ENCODE measurements at regions not wholly inside any gene's neighbourhood (a gene's known extent, or its start where the extent isn't known, plus 50 kb on each side); places are given as distances from the start of the nearest gene placed in this dataset.

DNA sequence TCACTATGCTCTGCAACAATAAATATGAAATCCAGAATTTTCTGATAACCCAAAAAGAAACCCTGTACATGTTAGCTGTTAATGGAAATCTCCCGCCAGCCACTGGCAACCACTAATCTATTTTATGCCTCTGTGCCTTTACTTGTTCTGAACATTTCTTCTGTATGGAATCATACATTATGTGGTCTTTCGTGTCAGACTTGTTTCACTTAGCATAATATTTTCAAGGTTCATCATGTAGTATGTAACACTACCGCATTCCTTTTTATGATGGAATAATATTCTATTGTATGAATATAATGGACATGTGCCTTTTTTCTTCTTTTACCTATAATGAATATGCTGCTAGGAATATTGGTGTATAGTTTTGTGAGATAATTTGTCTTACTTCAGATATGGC lies 1123.3 kb downstream of the EFNB2 start:
- DNase-seq = no peak

GRCh38 chr13:105410602-105411001 lies 1124.9 kb downstream of the EFNB2 start:
- DNase-seq = peak; percentile 27

GRCh38 chr13:105406551-105406950 lies 1128.9 kb downstream of the EFNB2 start:
- DNase-seq = no peak

- no peak for DNase-seq
Measured at GRCh38 chr13:105403086-105403485, 1132.4 kb downstream of the EFNB2 start.

DNA sequence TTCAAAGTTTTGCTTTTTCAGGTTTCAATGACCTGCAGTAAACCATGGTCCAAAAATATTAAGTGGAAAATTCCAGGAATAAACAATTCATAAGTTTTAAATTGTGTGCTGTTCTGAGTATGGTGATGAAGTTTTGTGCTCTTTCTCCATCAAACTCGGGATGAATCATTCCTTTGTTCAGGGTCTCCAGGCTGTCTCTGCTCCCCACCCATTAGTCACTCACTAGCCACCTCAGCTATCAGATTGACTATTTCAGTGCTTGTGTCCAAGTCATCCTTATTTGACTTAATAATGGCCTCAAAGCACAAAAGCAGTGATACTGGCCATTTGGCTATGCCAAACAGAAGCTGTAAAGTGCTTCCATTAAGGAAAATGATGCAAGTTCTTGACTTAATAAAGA lies 1140.4 kb downstream of the EFNB2 start:
- no peak for DNase-seq

- DNase-seq = no peak
Measured at GRCh38 chr13:105389373-105389772, 1146.1 kb downstream of the EFNB2 start.

DNA sequence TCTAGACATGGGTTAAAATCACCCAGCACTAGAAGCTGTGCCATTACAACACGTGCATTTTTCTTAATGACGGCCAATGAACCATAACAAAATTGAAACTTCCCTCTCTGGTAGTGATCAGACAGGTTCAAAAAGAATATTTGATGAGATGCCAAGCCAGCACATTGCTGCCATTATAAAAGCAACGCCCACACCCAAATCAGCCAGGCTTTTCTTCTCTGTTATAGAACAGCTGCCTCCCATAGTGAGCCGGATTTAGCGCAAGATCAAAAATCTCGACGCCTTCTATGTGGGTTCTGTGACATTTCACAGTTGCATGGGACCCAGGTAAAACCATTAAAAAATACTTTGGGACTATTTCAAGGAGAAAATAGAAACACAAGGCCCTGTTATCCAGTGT lies 1158.0 kb downstream of the EFNB2 start:
- no peak for DNase-seq

GRCh38 chr13:105370011-105370650 lies 1165.3 kb downstream of the EFNB2 start:
- no peak for DNase-seq

DNA sequence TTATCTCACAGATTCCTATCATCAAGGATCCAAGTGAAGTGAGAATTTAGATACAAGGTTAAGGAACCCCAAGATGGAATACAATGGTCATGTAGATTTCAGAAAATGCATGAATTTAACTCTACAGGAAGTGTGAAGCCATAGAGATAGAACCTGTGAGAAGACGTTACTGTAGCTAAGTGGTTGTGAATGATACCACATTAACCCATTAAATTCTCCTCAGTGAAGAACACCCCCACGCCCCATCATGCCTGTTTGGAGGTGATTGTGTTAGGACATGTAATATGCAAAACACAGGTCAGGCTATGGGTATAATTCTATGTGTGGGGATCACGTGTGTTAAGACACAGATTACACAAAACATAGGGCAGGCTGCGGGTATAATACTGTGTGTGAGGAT lies 1166.7 kb downstream of the EFNB2 start:
- no peak for DNase-seq

GRCh38 chr13:105365831-105366230 lies 1169.6 kb downstream of the EFNB2 start:
- DNase-seq = no peak

DNA sequence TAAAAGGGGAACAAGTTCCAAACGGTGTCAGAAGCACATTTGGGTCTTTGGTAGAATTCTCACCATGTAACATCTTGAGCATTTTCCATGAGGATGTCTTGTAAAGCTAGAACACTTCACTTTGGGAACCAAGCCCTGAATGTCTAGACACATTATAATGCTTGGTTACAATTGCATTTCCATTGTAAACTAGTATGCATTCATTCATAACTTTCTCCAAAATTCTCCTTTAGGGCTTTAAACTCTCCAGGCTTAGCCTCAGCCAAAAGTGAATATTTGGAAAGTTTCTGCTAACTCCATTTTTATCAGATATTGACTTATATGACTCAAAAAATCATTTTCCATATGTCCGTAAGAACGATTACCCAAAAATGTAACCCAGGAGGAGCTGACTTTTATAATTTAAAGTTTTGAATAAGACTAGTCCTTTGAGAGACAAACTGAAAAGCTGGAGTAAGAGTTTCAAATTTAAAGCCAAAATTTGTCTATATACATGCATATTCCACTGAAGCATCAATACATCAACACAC lies 1170.4 kb downstream of the EFNB2 start:
- DNase-seq = no peak

GRCh38 chr13:105364191-105364590 lies 1171.3 kb downstream of the EFNB2 start:
- DNase-seq = no peak

DNA sequence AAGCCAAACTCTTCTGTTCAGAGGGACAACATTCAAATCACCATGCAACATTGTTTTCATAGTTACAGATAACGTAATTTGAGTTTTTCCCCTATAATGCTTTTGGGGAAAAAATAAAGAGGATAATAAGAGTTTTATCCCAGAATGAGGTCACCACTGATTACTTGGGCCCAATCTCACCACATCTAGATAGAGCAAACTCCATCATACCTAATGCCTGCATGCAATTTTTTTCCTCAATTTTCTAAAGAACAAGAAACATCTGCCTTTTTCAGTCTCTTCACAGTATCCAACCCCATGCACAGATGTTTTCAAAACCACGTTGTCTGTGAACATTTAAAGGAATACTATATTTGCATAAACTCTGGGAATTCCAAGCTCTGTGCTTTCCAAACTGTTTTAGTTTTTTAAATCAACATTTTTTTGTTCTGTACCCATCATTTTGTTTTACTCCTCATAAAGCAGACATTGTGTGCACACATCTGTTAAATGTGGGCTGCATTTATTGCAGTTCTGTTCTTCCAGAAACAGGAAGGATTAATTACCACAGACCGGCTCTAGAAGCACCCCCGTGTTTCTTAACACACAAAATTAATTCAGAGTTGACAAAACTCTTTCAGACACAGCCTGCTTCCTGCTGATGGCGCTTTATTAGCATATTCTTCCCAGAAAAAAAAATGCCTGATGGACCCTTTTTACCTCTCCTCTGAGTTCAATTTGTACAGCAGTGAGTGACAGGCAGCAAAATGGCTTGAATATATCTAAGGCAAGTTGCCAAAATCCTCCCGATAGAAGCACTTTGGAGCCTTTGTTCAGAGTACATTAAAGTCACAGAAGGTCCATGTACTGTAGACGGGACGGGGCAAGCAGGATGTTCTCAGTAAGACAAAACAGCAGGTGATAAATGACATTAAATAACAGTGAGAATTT lies 1171.9 kb downstream of the EFNB2 start:
- no peak for DNase-seq

- DNase-seq = no peak
Measured at GRCh38 chr13:105353654-105354053, 1181.8 kb downstream of the EFNB2 start.

- DNase-seq = no peak
Measured at GRCh38 chr13:105349082-105349723, 1186.3 kb downstream of the EFNB2 start.

DNA sequence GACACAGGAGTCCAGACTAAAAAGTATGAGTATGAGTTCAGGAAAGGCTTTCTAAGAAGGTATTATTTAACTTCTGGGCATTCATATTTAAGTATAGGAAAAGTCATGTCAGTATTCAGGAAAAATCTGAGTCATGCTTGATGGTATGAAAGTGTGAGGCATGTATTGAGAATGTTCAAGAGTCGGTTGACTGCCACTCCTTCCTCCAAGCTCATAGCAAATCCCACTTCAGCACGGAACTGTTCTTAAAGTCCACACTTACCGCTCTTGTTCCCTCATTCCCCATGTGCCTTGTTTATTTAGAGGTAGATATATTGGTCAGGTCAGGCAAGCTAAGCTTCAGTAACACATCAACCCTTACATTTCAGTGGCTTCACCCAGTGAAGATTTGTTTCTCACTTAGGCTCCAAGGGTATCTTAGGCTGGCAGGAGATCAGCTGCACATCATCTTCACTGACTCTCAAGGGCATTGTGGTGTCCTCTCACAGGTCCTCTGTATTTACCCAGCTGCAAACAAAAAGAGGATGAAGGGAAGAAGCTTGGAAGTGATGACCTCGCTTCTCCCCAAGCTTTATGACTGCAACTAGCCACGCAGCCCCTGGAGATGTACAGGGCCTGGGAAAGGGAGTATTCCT lies 1189.2 kb downstream of the EFNB2 start:
- no peak for DNase-seq

GRCh38 chr13:105345730-105346129 lies 1189.7 kb downstream of the EFNB2 start:
- DNase-seq = no peak

GRCh38 chr13:105345131-105345530 lies 1190.3 kb downstream of the EFNB2 start:
- no peak for DNase-seq

GRCh38 chr13:105343134-105343806 lies 1192.2 kb downstream of the EFNB2 start:
- DNase-seq = no peak

DNA sequence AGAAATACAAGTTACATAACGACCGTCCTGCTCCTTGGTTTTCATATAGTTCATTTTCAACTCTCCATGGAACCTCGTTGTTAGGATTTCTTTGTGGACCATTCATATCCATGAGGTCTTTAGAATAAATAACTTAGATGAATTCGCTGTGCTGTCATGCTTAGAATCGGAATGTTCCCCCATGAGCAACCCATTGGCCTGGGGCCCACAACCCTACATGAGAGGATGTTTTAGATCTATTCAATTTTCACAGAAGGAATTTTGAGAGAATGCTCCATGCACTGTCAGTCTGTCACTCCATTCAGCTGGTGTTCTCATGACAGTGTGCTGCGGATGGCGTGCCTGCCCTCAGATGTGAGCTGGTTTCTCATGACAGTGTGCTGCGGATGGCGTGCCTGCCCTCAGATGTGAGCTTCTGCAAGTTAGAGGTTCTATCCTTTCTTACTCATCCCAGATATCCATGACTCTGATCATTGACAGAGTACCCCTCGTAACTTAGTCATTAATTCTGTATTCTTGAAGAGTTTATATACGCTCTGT lies 1193.1 kb downstream of the EFNB2 start:
- no peak for DNase-seq

- DNase-seq = no peak
Measured at GRCh38 chr13:105341758-105342157, 1193.7 kb downstream of the EFNB2 start.

DNA sequence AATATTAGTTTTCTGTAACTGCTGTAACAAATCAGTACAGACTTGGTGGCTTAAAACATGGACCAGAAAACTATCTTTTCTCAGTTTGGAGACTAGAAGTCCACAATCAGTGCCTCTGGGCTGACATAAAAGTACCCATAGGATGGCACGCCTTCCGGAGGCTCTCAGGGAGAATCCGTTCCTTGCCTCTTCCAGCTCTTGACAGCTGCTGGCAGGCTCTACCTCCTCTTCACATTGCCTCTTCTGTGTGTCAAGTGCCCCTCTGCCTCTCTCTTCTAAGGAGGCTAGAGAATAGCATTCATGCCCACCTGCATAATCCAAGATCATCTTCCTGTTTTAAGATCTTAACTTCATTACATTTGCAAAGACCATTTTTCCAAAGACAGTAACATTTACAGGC lies 1194.2 kb downstream of the EFNB2 start:
- no peak for DNase-seq

Measured in femur (tissue), 1 donor.